Fibroblast of mammary gland (primary cell): ENCODE measurements at regions not wholly inside any gene's neighbourhood (a gene's known extent, or its start where the extent isn't known, plus 50 kb on each side); places are given as distances from the start of the nearest gene placed in this dataset.

Source experiments
- DNase-seq: peaks from one replicate; pipeline ENCODE4 v3.0.0-alpha.2; 2010; ENCODE audit warnings: low read depth
- H3K4me3 ChIP-seq: 2 replicates; pipeline ENCODE4 v1.5.1; 2011; ENCODE audit warnings: low read depth, mild to moderate bottlenecking, low read length, moderate library complexity; ENCODE audit not compliant: control insufficient read depth
- CTCF ChIP-seq: conservative IDR thresholded peaks from 2 replicates; pipeline ENCODE4 v1.5.1; 2011; ENCODE audit warnings: low read depth, low read length, inconsistent platforms; ENCODE audit not compliant: control insufficient read depth, insufficient read depth

DNA sequence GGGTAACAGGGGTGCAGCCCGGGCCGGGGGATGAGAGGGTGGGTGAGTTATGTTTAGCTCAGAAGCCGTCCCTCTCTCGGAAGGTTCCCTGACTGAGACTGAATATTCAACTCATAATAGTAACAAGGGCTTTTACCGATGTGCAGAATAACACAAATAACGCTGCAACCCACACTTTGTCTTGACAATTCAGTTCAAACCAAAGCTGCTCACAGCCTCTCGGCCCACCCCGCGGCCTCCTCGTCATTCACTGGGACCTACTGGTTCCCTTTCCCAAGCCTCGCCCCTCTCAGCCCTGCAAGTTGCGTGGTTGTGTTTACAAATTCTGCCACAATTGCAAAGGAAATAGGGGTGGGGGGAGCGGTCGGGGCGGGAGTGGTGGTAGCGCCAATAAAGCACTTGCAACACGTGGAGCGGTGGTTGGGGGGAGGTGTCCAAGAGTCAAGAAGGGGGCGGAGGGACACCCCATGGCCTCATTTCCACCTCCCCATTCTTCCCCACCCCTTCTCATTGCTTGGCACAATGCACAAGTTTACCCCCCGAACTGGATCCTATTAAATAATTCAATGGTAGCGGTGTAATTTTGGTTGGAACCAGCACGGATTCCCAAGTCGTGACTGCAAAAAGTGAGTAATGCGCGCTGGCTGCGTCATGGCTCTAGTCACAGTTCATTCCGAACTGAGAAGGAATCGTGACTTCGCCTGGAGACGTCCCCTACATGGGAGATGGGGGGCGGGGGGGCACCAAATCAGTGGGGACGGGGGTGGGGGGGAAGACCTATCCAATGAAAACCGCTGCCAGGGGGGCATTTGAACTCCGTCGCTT lies 102.0 kb upstream of the HSD17B12 start:
- DNase-seq = peak; percentile 76
- no peak for TF ChIP-seq CTCF
- H3K4me3 ChIP-seq = peak overlapping the region; percentile 48

DNA sequence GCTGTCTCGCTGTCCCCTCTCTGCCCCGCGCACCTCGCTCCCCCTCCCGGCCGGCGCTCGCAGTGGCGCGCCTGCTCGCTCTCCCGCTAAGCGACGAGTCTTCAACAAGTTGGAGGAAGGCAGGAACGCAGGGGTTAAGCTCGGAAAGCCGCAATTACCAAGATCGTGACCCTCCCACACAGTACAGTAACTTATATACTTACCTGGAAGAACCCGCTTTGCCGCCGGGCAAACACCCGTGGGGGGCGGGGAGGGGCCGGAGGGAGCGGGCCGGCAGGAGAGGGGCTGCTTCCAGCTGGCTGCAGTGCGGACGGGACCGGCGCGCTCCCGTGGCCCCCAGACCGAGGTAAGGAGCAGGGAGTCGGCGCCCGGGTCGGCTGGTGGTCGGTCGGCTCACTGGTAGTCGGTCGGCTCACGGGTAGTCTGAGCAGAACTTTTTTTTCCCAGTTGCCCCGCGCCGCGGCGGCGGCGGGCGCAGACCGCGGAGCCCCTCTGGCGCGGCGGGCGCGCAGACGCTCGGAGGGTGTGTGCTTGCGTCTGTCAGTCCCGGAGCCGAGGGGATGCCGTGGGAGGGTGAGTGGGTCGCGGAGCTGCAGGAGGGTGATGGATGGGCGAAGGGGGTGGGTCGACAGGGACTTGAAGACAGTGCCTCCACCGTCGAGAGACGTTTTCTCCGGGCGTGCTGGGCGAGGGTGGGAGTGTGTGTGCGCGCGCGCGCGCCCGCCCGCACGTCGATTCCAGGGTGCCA lies 101.2 kb upstream of the HSD17B12 start:
- peak; percentile 23 for TF ChIP-seq CTCF
- peak; percentile 39 for DNase-seq
- H3K4me3 ChIP-seq = peak overlapping the region; percentile 48

- DNase-seq = no peak
- no peak for TF ChIP-seq CTCF
- H3K4me3 ChIP-seq = peak overlapping the region; percentile 48
These were observed 100.6 kb upstream of the HSD17B12 start for GRCh38 chr11:43579919-43580276.

DNA sequence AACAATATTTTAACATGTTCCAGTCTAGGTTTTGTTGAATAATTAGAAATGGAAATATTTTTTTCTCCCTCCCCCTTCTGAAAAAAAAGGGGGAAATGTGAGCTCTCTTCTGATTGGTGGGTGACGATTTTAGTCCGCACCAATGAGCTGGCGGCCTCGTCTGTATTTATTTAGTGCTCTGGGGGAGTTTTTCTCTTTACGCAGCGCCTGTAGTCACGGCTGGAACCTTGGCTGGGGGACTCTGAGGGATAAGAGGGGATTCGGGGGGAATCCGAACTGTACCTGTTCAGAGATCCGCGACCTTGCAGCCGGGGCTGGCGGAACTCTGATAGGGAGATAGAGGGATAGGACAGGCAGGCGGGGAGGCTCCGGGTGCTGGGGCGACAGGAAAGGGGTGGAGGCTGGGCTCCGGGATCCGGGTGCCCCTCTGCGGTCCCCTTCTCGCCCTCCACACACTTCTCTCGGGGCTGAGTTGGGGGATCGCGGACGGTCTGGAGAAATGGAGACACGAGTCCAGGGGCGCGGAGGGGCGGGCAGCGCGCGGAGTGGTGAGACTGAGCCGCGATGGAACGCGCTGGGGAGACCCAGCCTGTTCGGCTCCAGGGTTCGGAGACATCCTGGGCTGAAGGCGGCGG lies 99.7 kb upstream of the HSD17B12 start:
- H3K4me3 ChIP-seq = peak overlapping the region; percentile 25
- TF ChIP-seq CTCF = no peak
- peak; percentile 23 for DNase-seq

DNA sequence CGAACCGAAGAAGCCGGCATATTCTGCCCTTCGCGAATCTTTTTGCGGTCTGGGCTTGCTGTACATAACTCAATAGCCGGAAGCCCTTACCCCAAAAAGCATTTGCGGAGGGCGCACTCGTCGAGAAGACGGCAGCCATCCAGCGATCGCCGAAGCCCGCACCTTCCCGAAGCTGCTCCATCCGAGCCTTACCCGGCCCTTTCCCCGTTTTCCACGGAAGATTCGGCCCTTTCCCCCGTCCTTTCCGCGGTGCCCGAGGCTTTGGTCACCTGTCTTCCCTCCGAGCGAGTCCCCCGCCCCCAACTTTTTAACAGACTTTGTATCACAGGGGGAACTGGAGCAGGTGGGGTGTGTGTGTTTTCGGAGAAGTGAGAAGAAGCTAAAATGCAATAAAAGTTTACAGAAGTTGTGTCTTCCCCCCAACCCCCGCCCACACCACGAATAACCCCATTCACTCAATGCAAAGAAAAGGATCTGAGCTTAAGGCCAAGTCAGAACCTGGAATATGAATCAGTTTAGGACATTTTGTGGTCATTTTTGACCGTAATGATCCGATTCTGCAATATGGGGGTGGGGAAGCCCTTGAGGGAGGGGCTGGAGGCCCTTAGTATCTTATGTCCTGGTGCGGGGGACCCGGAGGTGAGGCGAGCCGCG lies 99.0 kb upstream of the HSD17B12 start:
- no peak overlapping the region for H3K4me3 ChIP-seq
- no peak for DNase-seq
- no peak for TF ChIP-seq CTCF

GRCh38 chr11:43582024-43582862 lies 98.3 kb upstream of the HSD17B12 start:
- no peak for TF ChIP-seq CTCF
- DNase-seq = no peak
- H3K4me3 ChIP-seq = no peak overlapping the region
